ENCODE measurements at regions not wholly inside any gene's neighbourhood (a gene's known extent, or its start where the extent isn't known, plus 50 kb on each side); places are given as distances from the start of the nearest gene placed in this dataset.

DNA sequence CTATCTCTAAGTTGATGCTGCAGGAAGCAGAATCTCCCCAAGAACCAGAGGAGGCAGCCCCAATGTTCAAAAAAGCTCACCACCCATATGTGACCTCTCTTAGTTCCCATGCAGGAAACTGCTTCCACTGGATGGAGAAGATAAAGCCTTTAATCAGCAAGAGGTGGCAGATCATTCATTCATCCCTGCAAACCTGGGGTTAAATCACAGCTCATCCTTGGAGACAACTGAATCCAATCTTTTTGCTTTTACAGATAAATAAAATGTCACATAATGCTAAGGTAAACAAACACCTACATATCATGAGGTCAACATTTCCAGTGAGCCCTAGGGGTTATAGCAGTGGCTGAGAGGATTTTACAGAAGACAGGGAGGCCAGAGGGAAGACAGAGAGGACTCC lies 112.7 kb upstream of the CD93 start:
- DNase-seq (ENCODE audit: low read depth, low spot score): no peak
- Histone ChIP-seq H3K36me3 (ENCODE audit: control insufficient read depth in 2 of 2, extremely low read depth in 1 of 2, insufficient read depth in 2 of 2, low read length in 2 of 2) (no peaks in the 10 kb centered on the region), H2AFZ (ENCODE audit: low read depth, low read length) (no peak overlapping the region), H3K79me2 (ENCODE audit: control insufficient read depth, insufficient read depth, low read length) (no peaks in the 10 kb centered on the region), H3K9ac (replicated peaks; ENCODE audit: extremely low read depth, insufficient read depth, low read length) (no peak overlapping the region), H3K4me2 (ENCODE audit: insufficient read depth, low read length) (no peak overlapping the region), H4K20me1 (replicated peaks; ENCODE audit: control insufficient read depth, extremely low read depth, insufficient read depth, low read length) (no peaks in the 10 kb centered on the region), H3K27ac (ENCODE audit: insufficient read depth, low read depth, low read length) (no peak overlapping the region), H3K27me3 (ENCODE audit: control insufficient read depth in 2 of 2, insufficient read depth in 2 of 2, low read length in 2 of 2) (no peaks in the 10 kb centered on the region), H3K4me3 (replicated peaks in 1 of 3; ENCODE audit: insufficient read depth in 1 of 3, low read depth in 1 of 3, low read length in 3 of 3) (no peak overlapping the region), H3K9me1 (replicated peaks; ENCODE audit: control insufficient read depth, extremely low read depth, insufficient read depth, low read length) (no peaks in the 10 kb centered on the region), H3K9me3 (replicated peaks; ENCODE audit: control insufficient read depth, insufficient read depth, low read length) (no peaks in the 10 kb centered on the region), H3K4me1 (ENCODE audit: control insufficient read depth, extremely low read depth, insufficient read depth, low read length) (no peaks in the 10 kb centered on the region)
- POLR2A ChIA-PET: no interaction called here
- intact Hi-C loops (cut with micrococcal nuclease) (no loop called here), dilution Hi-C loops (cut with MboI; ENCODE audit: extremely low pct_ligation_motif_present, low sequenced_read_pairs) (no loop called here)
- TF ChIP-seq MAX (IDR thresholded peaks at IDR 0.05; ENCODE audit: insufficient read depth, insufficient read length): no peak
- TF ChIP-seq, protein P1, sequence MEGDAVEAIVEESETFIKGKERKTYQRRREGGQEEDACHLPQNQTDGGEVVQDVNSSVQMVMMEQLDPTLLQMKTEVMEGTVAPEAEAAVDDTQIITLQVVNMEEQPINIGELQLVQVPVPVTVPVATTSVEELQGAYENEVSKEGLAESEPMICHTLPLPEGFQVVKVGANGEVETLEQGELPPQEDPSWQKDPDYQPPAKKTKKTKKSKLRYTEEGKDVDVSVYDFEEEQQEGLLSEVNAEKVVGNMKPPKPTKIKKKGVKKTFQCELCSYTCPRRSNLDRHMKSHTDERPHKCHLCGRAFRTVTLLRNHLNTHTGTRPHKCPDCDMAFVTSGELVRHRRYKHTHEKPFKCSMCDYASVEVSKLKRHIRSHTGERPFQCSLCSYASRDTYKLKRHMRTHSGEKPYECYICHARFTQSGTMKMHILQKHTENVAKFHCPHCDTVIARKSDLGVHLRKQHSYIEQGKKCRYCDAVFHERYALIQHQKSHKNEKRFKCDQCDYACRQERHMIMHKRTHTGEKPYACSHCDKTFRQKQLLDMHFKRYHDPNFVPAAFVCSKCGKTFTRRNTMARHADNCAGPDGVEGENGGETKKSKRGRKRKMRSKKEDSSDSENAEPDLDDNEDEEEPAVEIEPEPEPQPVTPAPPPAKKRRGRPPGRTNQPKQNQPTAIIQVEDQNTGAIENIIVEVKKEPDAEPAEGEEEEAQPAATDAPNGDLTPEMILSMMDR (IDR thresholded peaks at IDR 0.05; ENCODE audit: extremely low read depth in 1 of 2, insufficient read depth in 1 of 2, low read depth in 1 of 2, low read length in 2 of 2): no peak
- no peak for TF ChIP-seq EZH2 (IDR thresholded peaks at IDR 0.05; ENCODE audit: borderline replicate concordance, low read depth, low read length, severe bottlenecking)
- no peak for TF ChIP-seq FOS (IDR thresholded peaks at IDR 0.05; ENCODE audit: borderline replicate concordance, insufficient read depth, low read length)
- TF ChIP-seq GATA2 (IDR thresholded peaks at IDR 0.05; ENCODE audit: insufficient read depth, insufficient read length, low read depth, low read length): no peak
- no peak for TF ChIP-seq POLR2AphosphoS5 (IDR thresholded peaks at IDR 0.05; ENCODE audit: insufficient read depth, low read depth, low read length)
- TF ChIP-seq MYC (IDR thresholded peaks at IDR 0.05; ENCODE audit: low read depth, low read length): no peak
- TF ChIP-seq JUN (IDR thresholded peaks at IDR 0.05; ENCODE audit: borderline replicate concordance, insufficient read depth, insufficient read length, low read depth): no peak
- TF ChIP-seq POLR2A (IDR thresholded peaks at IDR 0.05; ENCODE audit: low read depth, low read length): no peak
- CTCF ChIA-PET: interaction anchor here (0.8 to 5.1 kb wide), 10 partner anchors 13 to 507 kb away, joined by 3 to 102 read pairs (median 4); partner anchors contain the start of gene THBD
- BruUV-seq (replicated peaks): no TSS peak
- no peak for FAIRE-seq

Data from endothelial cell of umbilical vein (primary cell).